Muscle of arm (tissue), 1 donor: ENCODE measurements at regions not wholly inside any gene's neighbourhood (a gene's known extent, or its start where the extent isn't known, plus 50 kb on each side); places are given as distances from the start of the nearest gene placed in this dataset.

Experiments
- DNase-seq: peaks from one replicate; pipeline ENCODE4 v3.0.0-alpha.2; 2013

DNA sequence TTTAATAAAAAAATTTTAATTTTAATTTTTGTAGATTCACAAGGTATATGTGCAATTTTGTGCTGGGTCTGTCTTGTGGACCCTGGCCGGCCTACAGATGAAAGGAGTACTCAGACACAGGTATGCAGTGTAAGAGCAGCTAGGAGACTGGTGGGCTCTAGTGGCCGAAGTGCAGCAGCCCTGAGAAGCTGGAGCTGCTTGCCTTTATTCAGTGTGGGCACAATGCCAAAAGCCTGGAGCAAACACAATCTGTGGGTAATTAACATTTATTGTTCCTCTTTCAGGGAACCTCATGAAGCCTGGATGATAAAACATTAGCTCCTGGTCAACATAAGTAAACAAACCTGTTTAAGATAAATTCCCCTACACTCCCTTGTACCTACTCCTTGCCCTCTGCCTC is 135.7 kb upstream of the SEL1L start:
- DNase-seq = no peak

DNA sequence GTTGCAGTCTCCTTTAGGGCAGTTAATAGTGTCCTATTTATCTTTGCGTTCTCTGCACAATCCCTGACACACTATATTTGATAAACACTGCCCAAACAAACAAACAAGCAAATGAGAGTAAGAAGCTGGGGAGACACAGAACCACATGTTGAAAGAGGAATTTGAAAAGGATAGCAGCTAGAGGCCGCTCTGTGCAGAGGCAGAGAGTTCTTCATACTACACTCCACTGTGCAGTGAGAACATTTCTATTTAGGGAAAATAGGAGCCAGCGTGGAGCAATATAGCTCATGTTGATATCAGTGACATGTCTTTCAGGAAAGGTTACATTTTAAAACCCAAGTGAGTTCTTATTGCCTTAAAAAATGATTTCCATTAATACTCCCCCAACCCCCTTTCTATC is 140.3 kb upstream of the SEL1L start:
- DNase-seq = no peak

DNA sequence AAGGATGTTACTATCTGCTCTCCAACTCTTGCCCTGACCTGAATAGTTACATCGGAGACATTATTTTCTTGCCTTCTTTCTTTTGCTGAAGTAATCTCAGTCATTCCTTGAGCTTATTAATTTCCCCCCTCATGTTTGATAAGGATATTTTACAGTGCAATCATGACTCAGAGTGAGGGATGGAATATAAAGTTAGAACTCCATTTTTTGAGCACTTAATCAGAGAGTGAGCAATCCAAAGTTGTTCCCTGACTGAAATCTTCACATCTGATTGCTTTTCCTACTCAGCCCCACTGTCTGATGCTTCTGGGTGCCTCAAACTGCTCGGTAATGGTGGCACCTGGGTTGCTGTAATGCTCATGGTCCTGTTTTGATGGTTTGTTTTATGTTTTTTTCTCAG is 142.7 kb upstream of the SEL1L start:
- no peak for DNase-seq

DNA sequence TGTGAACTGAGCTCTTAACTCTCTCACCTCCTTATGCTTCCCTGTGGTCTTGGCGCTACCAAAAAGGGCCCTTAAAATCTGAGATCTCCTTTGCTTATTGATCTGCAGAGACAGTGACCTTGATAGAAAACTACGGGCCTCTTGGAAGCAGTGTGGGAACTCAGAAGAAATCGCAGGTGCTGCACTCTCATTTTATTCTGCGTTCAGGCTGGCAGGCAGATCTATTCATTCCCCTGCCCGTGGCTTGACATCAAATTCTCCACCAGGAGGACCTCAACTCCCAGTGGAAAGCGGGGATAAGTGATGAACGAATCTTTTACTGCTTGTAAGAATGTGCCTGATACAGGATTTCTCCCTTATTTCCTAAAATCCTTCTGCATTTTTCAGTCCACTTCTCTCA is 143.2 kb upstream of the SEL1L start:
- DNase-seq = no peak

DNA sequence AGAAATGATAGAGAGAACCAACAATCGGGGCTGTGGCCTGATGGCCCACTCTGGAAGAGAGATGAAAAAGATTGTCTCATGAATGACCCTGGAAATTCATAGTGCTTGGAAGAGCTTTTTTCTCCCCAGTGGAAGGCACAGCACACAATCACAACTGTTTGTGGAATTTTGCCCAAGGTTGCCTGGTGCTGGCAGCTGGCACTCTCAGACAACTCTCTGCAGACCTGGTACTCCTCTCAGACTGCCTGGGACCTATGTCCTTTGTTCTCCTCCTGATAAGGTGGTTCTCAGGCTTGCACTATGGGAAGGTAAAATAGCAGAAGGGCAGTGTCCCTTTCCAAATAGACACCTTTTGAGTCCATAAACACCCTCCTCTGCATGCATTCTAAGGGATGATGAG is 144.1 kb upstream of the SEL1L start:
- DNase-seq = no peak

DNA sequence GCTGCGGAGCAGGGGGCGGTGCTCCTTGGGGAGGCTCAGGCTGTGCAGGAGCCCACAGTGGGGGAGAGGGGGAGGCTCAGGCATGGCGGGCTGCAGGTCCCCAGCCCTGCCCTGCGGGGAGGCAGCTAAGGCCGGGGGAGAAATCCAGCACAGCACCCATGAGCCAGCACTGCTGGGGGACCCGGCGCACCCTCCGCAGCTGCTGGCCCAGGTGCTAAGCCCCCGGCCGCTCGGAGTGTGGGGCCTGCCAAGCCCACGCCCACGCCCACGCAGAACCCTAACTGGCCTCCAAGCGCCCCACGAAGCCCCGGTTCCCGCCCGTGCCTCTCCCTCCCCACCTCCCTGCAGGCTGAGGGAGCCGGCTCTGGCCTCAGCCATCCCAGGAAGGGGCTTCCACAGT is 145.6 kb upstream of the SEL1L start:
- DNase-seq = no peak

DNA sequence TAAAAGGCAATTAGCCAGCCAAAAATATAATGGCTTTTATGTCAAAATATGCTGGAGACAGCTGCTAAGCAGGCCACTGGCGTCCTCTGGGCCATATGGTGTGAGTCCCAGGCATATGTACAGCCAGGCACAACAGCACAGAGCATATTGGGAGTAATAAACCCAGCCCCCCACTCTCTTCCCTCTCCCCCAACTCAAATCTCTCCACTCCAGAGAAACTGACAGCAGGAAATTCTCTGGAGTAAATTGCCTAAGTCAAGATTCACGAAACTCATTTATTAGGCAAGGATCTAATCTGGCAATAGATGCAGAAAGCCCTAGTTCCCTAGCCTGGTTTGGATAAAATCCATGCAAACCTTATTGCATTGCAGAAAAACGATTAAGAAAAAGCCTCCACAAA is 147.9 kb upstream of the SEL1L start:
- DNase-seq = peak; percentile 45

DNA sequence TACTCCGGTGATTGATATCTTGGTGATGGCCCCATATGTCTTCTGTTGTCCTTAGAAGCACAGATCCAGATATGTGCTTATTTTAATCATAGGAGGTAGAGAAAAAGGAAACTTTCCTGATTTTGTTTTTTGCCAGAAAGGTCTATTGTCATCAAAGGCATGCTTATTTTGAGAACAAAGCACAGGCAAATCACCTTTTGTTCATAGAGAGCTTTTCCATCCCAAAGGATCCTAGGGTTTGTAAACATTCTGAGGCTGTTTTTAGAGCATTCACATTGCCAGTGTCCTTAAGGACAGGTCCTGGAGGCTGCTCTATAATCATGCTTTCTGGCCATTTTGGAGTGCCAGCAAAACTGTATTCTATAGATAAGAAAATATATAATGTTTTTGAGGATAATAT is 148.5 kb upstream of the SEL1L start:
- no peak for DNase-seq

DNA sequence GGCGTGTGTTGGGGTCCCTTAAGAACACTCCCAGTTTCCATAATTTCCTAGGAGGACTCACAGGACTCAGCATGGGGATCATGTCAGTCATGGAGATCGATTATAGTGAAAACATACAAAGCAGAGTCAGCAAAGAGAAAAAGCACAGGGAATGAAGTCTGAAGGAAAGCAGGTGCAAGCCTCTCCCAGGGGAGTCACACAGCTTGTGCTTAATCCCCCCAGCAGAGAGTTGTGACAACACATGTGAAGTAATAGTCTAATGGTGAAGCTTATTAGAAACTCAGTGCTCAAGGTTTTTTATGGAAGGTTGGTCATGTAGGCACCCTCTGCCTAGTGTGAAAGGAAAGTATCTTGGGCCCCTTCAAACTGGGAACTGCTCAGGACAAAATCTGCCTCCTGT is 149.0 kb upstream of the SEL1L start:
- no peak for DNase-seq

DNA sequence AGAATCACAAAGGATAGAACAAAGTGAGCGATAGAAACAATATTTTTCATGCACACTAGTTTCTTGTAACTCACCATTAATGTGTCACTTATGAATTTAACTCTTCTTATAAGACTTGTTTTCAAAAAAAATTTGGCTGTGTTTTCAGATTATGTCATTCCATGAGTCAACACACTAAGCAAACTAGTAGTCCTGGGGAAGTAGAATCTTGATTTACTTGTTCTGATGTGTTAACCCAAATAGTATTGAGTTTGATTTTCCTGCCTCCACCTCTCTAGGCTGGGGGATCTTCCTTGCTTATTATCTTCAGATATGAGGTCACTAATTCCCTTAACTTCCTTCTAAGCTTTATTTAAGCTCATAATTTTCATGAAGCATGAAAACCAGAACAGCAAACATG is 151.0 kb upstream of the SEL1L start:
- no peak for DNase-seq

DNA sequence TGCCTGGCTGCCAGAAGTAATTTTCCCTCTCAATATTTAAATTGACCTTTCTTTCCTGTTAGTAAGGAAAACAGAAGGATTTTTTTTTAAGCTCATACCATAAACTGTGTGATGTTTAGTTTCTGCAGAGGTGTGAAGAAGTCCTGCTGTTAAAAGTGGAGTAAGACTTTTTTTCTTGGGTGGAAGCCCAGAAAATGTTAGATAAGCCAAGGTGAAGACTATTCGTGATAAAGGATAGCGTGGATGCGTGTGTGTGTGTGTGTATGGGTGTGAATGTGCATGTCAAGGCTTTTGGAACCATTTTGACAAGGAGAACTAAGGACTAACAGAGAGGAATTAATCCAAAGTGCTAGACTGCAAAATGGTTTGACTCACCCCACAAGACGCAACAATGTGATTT is 152.9 kb upstream of the SEL1L start:
- DNase-seq = no peak

DNA sequence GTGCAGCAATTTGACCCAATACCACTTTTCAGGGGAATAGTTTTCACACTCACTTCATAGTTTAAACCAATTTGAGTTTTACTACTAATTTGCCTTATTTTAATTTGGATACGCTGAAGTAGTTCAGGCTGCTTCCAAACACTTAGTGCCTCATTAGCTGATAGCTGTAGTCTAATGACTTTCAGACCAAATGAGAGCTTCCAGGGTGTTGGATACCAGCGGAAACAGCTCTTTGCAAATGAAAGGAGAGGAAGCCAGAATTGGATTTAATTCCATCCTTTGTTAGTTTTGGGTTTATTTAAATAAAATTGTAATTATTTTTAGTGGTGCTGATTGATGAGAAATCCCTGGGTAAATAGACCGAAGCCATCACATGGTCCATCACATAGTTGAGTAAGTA is 158.3 kb upstream of the SEL1L start:
- no peak for DNase-seq

DNA sequence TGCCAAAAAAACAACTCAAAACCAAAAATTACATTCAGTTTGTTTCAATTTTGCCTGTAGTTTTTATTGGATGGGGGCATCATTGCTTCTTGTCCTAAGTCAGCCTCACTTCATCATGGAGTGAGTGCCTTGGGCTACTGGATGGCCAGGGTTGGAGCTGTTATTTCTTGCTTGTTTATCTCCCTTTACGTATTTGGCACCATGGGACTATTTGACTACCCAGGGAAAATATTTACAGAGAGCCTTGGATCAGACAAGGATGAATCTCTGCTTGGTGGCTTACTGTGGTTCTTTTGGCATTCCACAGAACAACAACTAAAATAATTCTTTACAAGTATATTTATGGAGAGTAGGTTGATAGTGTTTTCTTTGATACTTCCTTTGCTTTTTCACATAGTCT is 160.8 kb upstream of the SEL1L start:
- no peak for DNase-seq

DNA sequence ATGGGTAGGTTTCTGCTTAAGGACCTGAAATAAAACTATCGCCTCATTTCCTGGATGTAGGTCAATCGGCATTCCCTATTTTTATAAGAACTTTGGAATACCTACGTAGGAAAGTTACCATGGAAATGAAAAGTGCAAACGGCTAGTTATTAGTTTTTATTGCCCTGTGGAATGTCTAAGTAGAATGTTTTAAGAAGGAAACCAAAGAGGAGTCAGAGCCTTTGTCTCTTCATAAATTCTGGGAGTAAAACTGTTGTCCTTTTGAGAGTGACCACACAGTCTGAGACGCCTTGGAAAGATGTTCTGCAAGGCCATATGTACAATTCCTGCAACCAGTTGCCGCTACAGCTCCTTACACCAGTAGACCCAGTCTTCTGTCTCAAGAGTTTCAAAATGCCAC is 176.0 kb upstream of the SEL1L start:
- no peak for DNase-seq

DNA sequence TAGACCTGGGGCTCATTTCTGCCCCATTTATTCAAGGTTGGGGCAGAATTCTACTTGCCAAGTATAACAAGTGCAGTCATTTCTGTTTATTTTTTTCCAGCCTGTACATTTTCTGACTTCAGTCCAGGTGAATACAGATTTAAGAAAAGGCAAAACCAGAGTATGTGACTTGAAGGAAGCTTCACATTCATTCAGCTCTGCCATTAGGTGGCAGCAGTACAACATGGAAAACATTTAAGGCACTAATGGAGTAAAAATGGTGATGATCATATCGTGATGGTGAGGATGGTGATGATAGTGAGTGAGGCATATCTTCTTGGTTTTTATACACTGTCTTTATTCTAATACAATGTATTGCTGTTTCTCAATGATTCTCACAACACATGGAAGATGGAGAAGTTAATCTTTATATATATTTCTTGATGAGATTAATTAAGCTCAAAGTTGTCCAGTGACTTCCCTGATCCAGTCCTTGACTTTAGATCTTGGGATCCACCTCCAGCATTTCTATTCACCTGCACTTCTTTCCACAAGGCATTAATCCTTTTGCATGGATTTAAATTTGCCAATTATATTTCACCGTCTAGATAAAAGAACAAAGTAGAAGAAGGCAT is 176.7 kb upstream of the SEL1L start:
- peak; percentile 53 for DNase-seq

DNA sequence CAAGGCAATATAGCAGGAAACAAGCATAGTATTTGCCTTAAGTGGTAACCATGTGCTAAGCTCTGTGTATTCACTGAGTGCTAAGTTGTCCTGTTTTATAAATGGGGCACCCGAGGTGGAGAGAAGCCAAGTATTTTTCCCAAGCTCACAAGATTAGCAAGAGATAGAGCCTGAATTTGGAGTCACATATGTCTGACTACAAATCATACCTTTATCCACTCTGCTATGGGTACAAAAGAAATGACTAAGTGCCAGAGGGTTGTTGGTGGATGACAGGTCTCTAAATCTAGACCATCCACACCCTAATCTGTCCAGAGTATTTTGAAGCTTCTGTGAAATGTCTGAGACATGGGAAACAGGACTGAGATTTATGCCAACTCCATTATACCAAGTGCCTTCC is 182.1 kb upstream of the SEL1L start:
- no peak for DNase-seq

DNA sequence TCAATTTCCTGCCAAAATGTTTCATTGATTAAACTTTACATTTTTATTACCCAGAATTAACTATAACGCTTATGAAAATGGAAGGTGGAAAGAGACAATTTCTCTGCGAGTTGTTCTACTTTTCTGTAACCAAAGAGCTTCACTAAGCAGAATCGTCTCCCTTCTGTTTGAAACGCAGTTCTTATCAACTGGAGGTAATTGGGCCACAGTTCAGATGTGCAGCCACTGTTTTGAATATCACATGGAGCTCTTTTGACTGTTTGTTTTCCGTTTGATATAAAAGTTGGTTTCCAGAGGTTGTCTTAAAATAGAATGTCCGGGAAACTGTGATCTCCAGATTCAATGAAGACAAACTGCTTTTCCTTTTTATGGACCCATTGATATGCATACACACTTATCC is 183.3 kb upstream of the SEL1L start:
- no peak for DNase-seq

DNA sequence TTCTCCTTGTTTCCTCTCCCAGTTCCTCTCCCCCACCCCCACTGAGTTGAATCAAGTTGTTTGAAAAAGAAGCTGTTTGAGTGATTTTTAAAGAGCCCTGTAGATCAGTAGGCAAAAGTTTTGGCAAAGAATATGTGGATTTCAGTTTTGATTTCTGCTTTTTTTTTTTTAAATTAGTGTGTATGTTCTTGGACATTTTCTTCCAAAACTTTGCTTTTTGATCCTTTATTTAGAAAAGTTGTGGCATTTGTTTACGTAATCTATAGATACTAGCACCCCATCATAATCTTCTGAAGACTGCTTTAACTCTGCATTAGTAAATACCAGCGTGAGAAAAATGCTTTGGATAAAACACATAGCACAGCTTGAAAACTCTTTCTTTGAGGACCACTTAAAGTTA is 190.3 kb upstream of the SEL1L start:
- DNase-seq = no peak

DNA sequence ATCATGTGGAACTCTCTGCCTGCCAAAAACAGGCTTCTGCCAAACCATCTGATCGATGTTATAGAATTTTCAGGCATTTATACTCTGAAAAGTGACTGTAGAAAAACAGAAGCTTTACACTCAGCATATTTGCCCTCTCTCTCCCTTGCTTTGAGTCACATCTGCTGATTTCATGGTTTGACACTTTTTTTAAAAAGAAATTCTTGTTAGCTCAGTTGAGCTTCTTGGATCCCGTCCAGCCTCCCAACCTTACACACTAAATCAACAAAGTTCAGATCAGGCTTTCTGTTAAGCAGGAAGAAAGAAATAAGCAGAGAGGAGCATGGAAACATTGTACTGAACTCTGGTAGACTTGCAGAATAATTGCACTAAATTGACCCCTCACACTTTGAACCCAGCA is 193.6 kb upstream of the SEL1L start:
- DNase-seq = no peak

DNA sequence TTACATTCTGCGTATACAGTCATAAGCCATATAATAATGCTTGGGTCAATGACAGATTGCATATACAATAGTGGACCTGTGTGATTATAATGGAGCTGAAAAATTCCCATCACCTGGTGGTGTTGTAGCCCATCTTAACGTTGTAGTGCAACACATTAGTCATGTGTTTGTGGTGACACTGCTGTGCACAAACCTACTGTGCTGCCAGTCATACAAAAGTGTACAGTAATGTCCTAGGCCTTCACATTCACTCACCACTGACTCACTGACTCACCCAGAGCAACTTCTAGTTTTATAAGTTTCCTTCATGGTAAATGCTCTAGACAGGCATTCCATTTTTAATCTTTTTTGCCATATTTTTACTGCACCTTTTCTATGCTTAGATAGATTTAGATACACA is 194.8 kb upstream of the SEL1L start:
- DNase-seq = no peak

DNA sequence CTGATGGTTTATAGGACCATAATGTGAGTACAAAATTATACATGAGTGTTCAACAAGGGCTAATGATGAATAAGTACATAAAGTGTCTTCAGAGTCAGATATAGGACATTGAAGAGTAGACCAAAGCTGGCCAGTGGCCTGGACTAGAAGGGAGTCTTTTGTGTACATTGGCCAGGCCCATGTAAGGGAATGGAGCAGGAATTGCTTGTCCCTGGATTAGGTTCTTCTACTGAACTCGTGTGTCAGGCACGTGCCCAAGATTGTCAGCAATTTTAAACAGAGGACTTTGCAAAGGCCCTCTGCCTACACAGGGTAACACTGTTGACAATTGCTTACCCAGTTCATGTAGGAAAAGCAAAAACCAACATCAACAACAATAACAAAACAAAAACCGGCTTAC is 196.0 kb upstream of the SEL1L start:
- DNase-seq = no peak

DNA sequence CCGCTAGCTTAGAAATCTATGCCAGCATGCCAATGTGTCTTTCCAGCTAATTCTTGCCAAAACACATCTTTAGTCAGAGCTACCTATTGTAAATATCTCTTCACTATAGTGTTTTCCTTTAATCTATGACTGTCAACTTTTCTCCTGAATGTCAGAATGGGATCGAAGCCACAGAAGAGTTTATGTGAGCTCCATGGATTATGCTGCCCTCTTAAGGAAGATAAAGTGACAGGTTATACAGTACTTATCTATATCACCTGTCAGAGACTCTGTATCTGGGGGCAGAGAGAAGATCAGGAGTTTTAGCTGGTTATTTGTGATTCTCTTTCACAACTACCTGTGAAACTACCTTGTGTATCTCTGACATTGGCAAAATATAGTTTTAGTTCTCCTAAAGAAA is 204.3 kb upstream of the SEL1L start:
- DNase-seq = no peak

DNA sequence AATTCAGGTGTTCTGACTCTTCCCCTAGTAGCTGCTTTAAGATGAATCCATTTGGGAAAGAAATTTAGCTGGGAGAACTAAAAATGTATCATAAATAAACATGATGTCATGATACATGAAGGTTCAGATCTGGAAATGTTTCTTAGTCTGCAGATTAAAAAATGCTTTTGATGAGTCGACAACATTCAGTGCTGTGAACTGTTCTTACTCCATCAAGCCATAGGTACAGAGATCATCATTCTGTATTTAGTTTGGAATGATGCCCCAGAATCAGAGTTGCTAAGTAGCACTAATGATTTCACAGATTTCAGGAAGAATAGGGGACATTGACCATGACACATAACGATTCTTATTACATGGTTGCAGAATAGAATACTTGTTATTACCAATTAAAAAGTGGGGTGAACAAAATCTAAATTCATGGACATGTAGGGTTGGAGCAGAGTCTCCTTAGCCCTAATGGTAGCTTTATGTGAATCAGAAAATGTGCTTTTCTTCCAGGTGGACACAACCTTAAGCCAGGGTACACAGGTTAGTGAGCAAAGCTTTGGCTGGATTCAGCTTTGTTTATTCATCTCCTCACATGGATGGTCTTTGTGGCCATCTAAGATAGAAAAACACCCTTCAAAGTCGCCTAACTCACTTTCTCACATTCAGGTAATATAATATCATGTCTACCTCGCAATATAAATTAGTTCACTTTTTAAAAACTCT is 205.4 kb upstream of the SEL1L start:
- DNase-seq = no peak

DNA sequence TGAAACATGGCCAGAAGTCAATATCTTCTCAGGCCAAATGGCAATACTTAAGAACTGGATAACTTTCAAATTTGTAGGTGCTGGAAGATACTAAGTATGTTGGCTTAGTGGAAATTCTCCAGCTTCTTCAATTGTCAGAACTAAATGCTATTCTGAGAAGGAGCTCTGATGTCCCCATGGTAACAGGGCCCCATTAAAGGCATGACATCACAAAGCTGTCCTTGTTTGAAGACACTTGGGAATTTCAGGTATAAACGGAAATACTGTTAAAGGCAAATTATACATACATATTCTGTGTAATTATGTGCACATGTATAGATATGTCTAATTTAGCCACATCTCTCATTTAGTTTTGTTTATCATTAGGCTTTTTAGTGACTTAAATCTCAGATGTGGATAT is 210.0 kb upstream of the SEL1L start:
- no peak for DNase-seq
